ENCODE measurements at regions not wholly inside any gene's neighbourhood (a gene's known extent, or its start where the extent isn't known, plus 50 kb on each side); places are given as distances from the start of the nearest gene placed in this dataset.

- no peak for TF ChIP-seq CTCF (IDR thresholded peaks at IDR 0.05)
- TF ChIP-seq EP300 (IDR thresholded peaks at IDR 0.05; ENCODE audit: borderline replicate concordance in 1 of 2, low read depth in 1 of 2, low read length in 1 of 2): no peak
- no peak for TF ChIP-seq ELF1 (IDR thresholded peaks at IDR 0.05)
- no peak for TF ChIP-seq RXRA (IDR thresholded peaks at IDR 0.05; ENCODE audit: borderline replicate concordance, low read depth)
- TF ChIP-seq ZBTB33 (IDR thresholded peaks at IDR 0.05; ENCODE audit: borderline replicate concordance, low read depth): no peak
- no peak for TF ChIP-seq TAF1 (IDR thresholded peaks at IDR 0.05; ENCODE audit: borderline replicate concordance, low read depth, low read length)
- TF ChIP-seq POLR2AphosphoS5 (IDR thresholded peaks at IDR 0.05; ENCODE audit: low read depth, low read length): no peak
Observed at GRCh38 chr2:192412394-192412793, 217.7 kb upstream of the TMEFF2 start.
